ENCODE measurements at regions not wholly inside any gene's neighbourhood (a gene's known extent, or its start where the extent isn't known, plus 50 kb on each side); places are given as distances from the start of the nearest gene placed in this dataset.

- TF ChIP-seq, protein P1, sequence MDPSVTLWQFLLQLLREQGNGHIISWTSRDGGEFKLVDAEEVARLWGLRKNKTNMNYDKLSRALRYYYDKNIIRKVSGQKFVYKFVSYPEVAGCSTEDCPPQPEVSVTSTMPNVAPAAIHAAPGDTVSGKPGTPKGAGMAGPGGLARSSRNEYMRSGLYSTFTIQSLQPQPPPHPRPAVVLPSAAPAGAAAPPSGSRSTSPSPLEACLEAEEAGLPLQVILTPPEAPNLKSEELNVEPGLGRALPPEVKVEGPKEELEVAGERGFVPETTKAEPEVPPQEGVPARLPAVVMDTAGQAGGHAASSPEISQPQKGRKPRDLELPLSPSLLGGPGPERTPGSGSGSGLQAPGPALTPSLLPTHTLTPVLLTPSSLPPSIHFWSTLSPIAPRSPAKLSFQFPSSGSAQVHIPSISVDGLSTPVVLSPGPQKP (CRISPR knock-in tag; IDR thresholded peaks at IDR 0.05) = no peak
- no peak for TF ChIP-seq EZH2 (IDR thresholded peaks at IDR 0.05; ENCODE audit: borderline replicate concordance, low read depth, low read length)
- no peak for TF ChIP-seq POLR2AphosphoS5 (IDR thresholded peaks at IDR 0.05; ENCODE audit: control insufficient read depth, insufficient read depth, low read depth, low read length)
- TF ChIP-seq CREB1 (IDR thresholded peaks at IDR 0.05) = no peak
- TF ChIP-seq CREB1 (CRISPR knock-in tag; IDR thresholded peaks at IDR 0.05) = no peak
- TF ChIP-seq, protein P2, sequence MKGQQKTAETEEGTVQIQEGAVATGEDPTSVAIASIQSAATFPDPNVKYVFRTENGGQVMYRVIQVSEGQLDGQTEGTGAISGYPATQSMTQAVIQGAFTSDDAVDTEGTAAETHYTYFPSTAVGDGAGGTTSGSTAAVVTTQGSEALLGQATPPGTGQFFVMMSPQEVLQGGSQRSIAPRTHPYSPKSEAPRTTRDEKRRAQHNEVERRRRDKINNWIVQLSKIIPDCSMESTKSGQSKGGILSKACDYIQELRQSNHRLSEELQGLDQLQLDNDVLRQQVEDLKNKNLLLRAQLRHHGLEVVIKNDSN (CRISPR knock-in tag; IDR thresholded peaks at IDR 0.05) = no peak
- TF ChIP-seq, protein P3, sequence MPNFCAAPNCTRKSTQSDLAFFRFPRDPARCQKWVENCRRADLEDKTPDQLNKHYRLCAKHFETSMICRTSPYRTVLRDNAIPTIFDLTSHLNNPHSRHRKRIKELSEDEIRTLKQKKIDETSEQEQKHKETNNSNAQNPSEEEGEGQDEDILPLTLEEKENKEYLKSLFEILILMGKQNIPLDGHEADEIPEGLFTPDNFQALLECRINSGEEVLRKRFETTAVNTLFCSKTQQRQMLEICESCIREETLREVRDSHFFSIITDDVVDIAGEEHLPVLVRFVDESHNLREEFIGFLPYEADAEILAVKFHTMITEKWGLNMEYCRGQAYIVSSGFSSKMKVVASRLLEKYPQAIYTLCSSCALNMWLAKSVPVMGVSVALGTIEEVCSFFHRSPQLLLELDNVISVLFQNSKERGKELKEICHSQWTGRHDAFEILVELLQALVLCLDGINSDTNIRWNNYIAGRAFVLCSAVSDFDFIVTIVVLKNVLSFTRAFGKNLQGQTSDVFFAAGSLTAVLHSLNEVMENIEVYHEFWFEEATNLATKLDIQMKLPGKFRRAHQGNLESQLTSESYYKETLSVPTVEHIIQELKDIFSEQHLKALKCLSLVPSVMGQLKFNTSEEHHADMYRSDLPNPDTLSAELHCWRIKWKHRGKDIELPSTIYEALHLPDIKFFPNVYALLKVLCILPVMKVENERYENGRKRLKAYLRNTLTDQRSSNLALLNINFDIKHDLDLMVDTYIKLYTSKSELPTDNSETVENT (CRISPR knock-in tag; IDR thresholded peaks at IDR 0.05) = no peak
- TF ChIP-seq CTCF (IDR thresholded peaks at IDR 0.05 in 2 of 3, conservative IDR thresholded peaks at IDR 0.05 in 1 of 3; ENCODE audit: insufficient read depth in 2 of 3, low read depth in 1 of 3, low read length in 3 of 3) = no peak
- no peak for TF ChIP-seq SMAD1 (IDR thresholded peaks at IDR 0.05; ENCODE audit: low read depth, low read length, partially characterized antibody)
- no peak for TF ChIP-seq ZFPM2 (CRISPR knock-in tag; IDR thresholded peaks at IDR 0.05)
- TF ChIP-seq, protein P4, sequence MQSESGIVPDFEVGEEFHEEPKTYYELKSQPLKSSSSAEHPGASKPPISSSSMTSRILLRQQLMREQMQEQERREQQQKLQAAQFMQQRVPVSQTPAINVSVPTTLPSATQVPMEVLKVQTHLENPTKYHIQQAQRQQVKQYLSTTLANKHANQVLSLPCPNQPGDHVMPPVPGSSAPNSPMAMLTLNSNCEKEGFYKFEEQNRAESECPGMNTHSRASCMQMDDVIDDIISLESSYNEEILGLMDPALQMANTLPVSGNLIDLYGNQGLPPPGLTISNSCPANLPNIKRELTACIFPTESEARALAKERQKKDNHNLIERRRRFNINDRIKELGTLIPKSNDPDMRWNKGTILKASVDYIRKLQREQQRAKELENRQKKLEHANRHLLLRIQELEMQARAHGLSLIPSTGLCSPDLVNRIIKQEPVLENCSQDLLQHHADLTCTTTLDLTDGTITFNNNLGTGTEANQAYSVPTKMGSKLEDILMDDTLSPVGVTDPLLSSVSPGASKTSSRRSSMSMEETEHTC (IDR thresholded peaks at IDR 0.05) = no peak
- TF ChIP-seq ERF (CRISPR knock-in tag; IDR thresholded peaks at IDR 0.05) = no peak
- no peak for TF ChIP-seq ADNP (tag; IDR thresholded peaks at IDR 0.05)
- TF ChIP-seq POLR3A (IDR thresholded peaks at IDR 0.05; ENCODE audit: borderline replicate concordance, extremely low read depth, insufficient read depth, insufficient read length) = no peak
These were observed 91.0 kb upstream of the C9orf72 start for GRCh38 chr9:27664121-27664779.

Measured in K562 (cell line).